Mesenchymal stem cell (in vitro differentiated cells and primary cell): ENCODE measurements at regions not wholly inside any gene's neighbourhood (a gene's known extent, or its start where the extent isn't known, plus 50 kb on each side); places are given as distances from the start of the nearest gene placed in this dataset.
A peak's percentile ranks its signal among the peaks of the same experiment; 100 is the strongest.

Source experiments
- DNase-seq: peaks from one replicate; pipeline ENCODE4 v3.0.0-alpha.2; 2013
- H2AFZ ChIP-seq: one replicate; pipeline ENCODE4 v1.6.1; 2013; ENCODE audit warnings: low read depth, mild to moderate bottlenecking, control low read depth, inconsistent platforms, low read length, moderate library complexity
- H2AK5ac ChIP-seq: 2 replicates; pipeline ENCODE4 v1.6.1; 2013; ENCODE audit warnings: low read length, moderate library complexity, mild to moderate bottlenecking, inconsistent platforms; ENCODE audit not compliant: severe bottlenecking
- H2BK120ac ChIP-seq: one replicate; pipeline ENCODE4 v1.6.1; 2013; ENCODE audit warnings: low read depth, mild to moderate bottlenecking, inconsistent platforms, low read length, moderate library complexity
- H2BK12ac ChIP-seq, 2 experiments: one replicate each; pipeline ENCODE4 v1.6.1; 2013; ENCODE audit warnings: inconsistent platforms in 2 of 2, low read length in 2 of 2, mild to moderate bottlenecking in 2 of 2, moderate library complexity in 2 of 2, control low read depth in 1 of 2
- H2BK15ac ChIP-seq: one replicate; pipeline ENCODE4 v1.6.1; 2013; ENCODE audit warnings: mild to moderate bottlenecking, low read depth, inconsistent platforms; ENCODE audit not compliant: poor library complexity, severe bottlenecking
- H2BK5ac ChIP-seq: 2 replicates; pipeline ENCODE4 v1.6.1; 2013; ENCODE audit warnings: low read depth, mild to moderate bottlenecking, low read length, control low read depth, inconsistent platforms; ENCODE audit not compliant: poor library complexity, severe bottlenecking
- H3K14ac ChIP-seq, 2 experiments: one replicate each; pipeline ENCODE4 v1.6.1; 2013; ENCODE audit warnings: inconsistent platforms in 2 of 2, low read length in 2 of 2, control low read depth in 1 of 2, mild to moderate bottlenecking in 1 of 2, moderate library complexity in 1 of 2
- H3K18ac ChIP-seq, 2 experiments: one replicate each; pipeline ENCODE4 v1.6.1; 2013; ENCODE audit warnings: inconsistent platforms in 2 of 2, low read length in 2 of 2, control low read depth in 1 of 2, low read depth in 1 of 2, mild to moderate bottlenecking in 1 of 2
- H3K23ac ChIP-seq, 2 experiments: one replicate each; pipeline ENCODE4 v1.6.1; 2013; ENCODE audit warnings: inconsistent platforms in 2 of 2, low read length in 2 of 2, mild to moderate bottlenecking in 2 of 2, moderate library complexity in 2 of 2, control low read depth in 1 of 2
- H3K27ac ChIP-seq: 2 replicates; pipeline ENCODE4 v1.5.1; 2013; ENCODE audit warnings: mild to moderate bottlenecking, moderate library complexity, low read length, control low read depth, inconsistent platforms; ENCODE audit not compliant: poor library complexity, severe bottlenecking
- H3K27me3 ChIP-seq, 2 experiments: 2 replicates each; pipeline versions ENCODE4 v1.6.1 to v1.7.0; 2013; ENCODE audit warnings: low read length in 2 of 2, mild to moderate bottlenecking in 2 of 2, moderate library complexity in 2 of 2, control low read depth in 1 of 2, inconsistent platforms in 1 of 2; ENCODE audit not compliant: control insufficient read depth in 1 of 2, insufficient read depth in 1 of 2
- H3K36me3 ChIP-seq, 2 experiments: 2 replicates each; pipeline versions ENCODE4 v1.6.1 to v1.7.0; 2013; ENCODE audit warnings: low read length in 2 of 2, control low read depth in 1 of 2, inconsistent platforms in 1 of 2, low read depth in 1 of 2, mild to moderate bottlenecking in 1 of 2; ENCODE audit not compliant: insufficient read depth in 2 of 2, control insufficient read depth in 1 of 2
- H3K4ac ChIP-seq, 2 experiments: one replicate each; pipeline ENCODE4 v1.6.1; 2013; ENCODE audit warnings: inconsistent platforms in 2 of 2, low read length in 2 of 2, mild to moderate bottlenecking in 2 of 2, moderate library complexity in 2 of 2, control low read depth in 1 of 2, low read depth in 1 of 2
- H3K4me1 ChIP-seq: 2 replicates; pipeline ENCODE4 v1.6.1; 2013; ENCODE audit warnings: low read depth, low read length, control low read depth; ENCODE audit not compliant: control insufficient read depth, insufficient read depth
- H3K4me2 ChIP-seq: 2 replicates; pipeline ENCODE4 v1.6.1; 2013; ENCODE audit warnings: low read length, mild to moderate bottlenecking, inconsistent platforms; ENCODE audit not compliant: poor library complexity, severe bottlenecking
- H3K4me3 ChIP-seq, 2 experiments: 2 replicates each; pipeline versions ENCODE4 v1.5.1 to v1.7.0; 2013; ENCODE audit warnings: low read length in 2 of 2, mild to moderate bottlenecking in 2 of 2, control low read depth in 1 of 2, low read depth in 1 of 2; ENCODE audit not compliant: insufficient read depth in 1 of 2
- H3K79me1 ChIP-seq: replicated peaks from 2 replicates; pipeline ENCODE4 v1.6.1; 2013; ENCODE audit warnings: mild to moderate bottlenecking, control low read depth, low read length, inconsistent platforms; ENCODE audit not compliant: poor library complexity, severe bottlenecking
- H3K9ac ChIP-seq: 2 replicates; pipeline ENCODE4 v1.7.0; 2013; ENCODE audit warnings: mild to moderate bottlenecking, low read length, moderate library complexity
- H3K9me3 ChIP-seq: 2 replicates; pipeline ENCODE4 v1.7.0; 2013; ENCODE audit warnings: mild to moderate bottlenecking, low read length; ENCODE audit not compliant: control insufficient read depth
- H4K8ac ChIP-seq: one replicate; pipeline ENCODE4 v1.6.1; 2013; ENCODE audit warnings: inconsistent platforms, mild to moderate bottlenecking, low read length, moderate library complexity
- H4K91ac ChIP-seq: one replicate; pipeline ENCODE4 v1.6.1; 2013; ENCODE audit warnings: mild to moderate bottlenecking, low read length, inconsistent platforms
- WGBS: methylation state at CpG from one replicate; pipeline ENCODE4 v1.1.7; 2013; ENCODE audit warnings: mixed read lengths; 5-methylcytosine and 5-hydroxymethylcytosine counted together

DNA sequence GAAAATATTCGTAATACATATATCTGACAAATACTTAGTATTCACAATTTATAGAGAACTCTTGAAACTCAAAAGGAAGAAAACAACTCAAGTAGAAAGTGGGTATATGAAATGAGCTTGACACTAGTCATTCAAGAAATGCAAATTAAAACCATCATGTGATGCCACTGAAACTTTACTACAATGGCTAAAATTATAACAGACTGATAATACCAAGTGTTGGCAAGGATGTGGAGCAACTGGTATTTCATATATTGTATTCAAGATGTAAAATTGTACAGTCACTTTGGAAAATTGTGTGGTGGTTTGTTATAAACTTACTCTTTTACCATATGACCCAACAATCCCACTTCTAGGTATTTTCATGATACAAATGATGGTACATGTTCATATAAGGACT is 68.7 kb upstream of the AGTR1 start:
- Histone ChIP-seq H2BK5ac (no peak overlapping the region), H3K14ac (no peak overlapping the region), H2BK120ac (no peak overlapping the region)

DNA sequence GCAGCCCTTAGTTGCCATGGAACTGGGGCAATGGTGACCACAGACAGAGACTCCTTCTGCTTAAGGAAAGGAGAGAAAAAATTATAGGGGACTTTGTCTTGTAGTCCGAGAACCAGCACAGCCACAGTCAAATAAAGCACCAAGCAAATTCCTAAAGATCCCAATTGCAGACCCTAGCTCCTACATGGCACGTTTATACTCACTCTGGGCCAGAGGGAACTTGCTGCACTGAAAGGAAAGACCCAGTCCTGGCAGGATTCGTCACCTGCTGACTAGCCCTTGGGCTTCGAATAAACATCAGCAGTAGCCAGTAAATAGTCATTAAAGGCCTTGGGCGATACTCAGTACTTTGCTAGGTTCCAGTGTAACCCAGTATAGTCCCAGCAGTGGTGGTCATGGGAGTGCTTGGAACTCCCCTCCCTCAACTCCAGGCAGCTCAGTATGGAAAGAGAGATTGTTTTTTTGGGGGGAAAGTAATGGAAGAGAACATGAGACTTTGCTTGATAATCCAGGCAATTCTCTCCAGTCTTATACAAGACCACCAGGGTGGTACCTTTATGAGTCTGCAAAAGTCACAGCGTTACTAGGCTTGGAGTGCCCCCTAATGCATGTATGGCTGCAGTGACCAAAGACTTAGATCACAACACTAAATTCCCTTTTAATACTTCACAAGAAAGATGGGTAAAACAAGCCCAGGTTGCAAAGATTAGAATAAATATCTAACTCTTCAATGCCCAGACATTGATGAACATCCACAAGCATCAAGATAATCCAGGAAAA is 66.4 kb upstream of the AGTR1 start:
- H3K4me2 ChIP-seq, result no peak overlapping the region
- H2BK5ac ChIP-seq, result no peak overlapping the region
- no peak overlapping the region for H2AFZ ChIP-seq
- no peak overlapping the region for H2AK5ac ChIP-seq
- H3K9ac ChIP-seq, result no peak overlapping the region
- no peak overlapping the region for H2BK12ac ChIP-seq
- no peak for DNase-seq
- no peak overlapping the region for H4K91ac ChIP-seq
- no peaks in the 10 kb centered on the region for H3K27me3 ChIP-seq
- H3K27ac ChIP-seq, result no peak overlapping the region
- H2BK15ac ChIP-seq, result no peak overlapping the region
- no peaks in the 10 kb centered on the region for H3K36me3 ChIP-seq
- no peak overlapping the region for H3K18ac ChIP-seq
- H3K79me1 ChIP-seq, result no peaks in the 10 kb centered on the region
- WGBS, result 77% methylated on average over 6 of the region's 6 CpGs
- H3K4me1 ChIP-seq, result no peaks in the 10 kb centered on the region
- H4K8ac ChIP-seq, result no peak overlapping the region
- H3K4ac ChIP-seq, result no peak overlapping the region
- no peak overlapping the region for H3K23ac ChIP-seq
- no peak overlapping the region for H3K14ac ChIP-seq
- H3K9me3 ChIP-seq, result peaks cover 5% of the 10 kb centered on the region
- no peak overlapping the region for H2BK120ac ChIP-seq
- no peak overlapping the region for H3K4me3 ChIP-seq

More for the DNA sequence above, 68.7 kb upstream of the AGTR1 start:
- no peaks in the 10 kb centered on the region for H3K36me3 ChIP-seq
- no peak overlapping the region for H3K4ac ChIP-seq
- H3K4me1 ChIP-seq, result no peaks in the 10 kb centered on the region
- no peak overlapping the region for H3K23ac ChIP-seq
- H2BK15ac ChIP-seq, result no peak overlapping the region
- no peak overlapping the region for H3K4me2 ChIP-seq
- H3K18ac ChIP-seq, result no peak overlapping the region
- no peak overlapping the region for H2BK12ac ChIP-seq
- no peak overlapping the region for H3K9ac ChIP-seq
- no peaks in the 10 kb centered on the region for H3K27me3 ChIP-seq
- H3K9me3 ChIP-seq, result peaks cover 5% of the 10 kb centered on the region
- no peak for DNase-seq
- H3K4me3 ChIP-seq, result no peak overlapping the region
- no peak overlapping the region for H3K27ac ChIP-seq
- H4K8ac ChIP-seq, result no peak overlapping the region
- no peak overlapping the region for H2AFZ ChIP-seq
- no peak overlapping the region for H2AK5ac ChIP-seq
- H4K91ac ChIP-seq, result no peak overlapping the region
- H3K79me1 ChIP-seq, result no peaks in the 10 kb centered on the region
- WGBS, result no CpG with 5 or more reads among the region's 1 CpG

DNA sequence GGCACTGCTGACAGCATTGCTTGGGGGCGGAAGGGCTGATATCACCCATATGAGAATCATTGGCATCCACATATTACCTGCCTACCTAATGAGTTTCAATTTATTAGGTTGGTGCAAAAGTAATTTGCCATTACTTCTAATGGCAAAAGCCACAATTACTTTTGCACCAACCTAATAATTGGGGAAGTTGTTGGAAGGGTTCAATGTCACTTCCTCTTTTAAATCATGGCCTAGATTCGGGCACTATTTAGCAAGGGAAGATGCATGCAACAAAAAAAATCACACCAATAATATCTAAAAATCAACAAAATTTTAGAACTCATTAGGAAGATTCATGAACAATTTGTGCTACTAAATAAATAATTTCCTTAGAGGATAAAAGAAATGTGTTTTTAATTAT is 56.0 kb upstream of the AGTR1 start:
- no peak for DNase-seq
- Histone ChIP-seq H3K27ac (no peak overlapping the region), H3K4me2 (no peak overlapping the region), H2BK120ac (no peak overlapping the region), H3K14ac (no peak overlapping the region), H2AK5ac (no peak overlapping the region), H3K27me3 (no peaks in the 10 kb centered on the region), H2BK12ac (no peak overlapping the region), H3K4me3 (no peak overlapping the region), H2BK5ac (no peak overlapping the region), H3K4me1 (no peaks in the 10 kb centered on the region), H3K23ac (no peak overlapping the region), H3K9ac (no peak overlapping the region), H3K4ac (no peak overlapping the region), H3K9me3 (no peaks in the 10 kb centered on the region), H2AFZ (no peak overlapping the region), H2BK15ac (no peak overlapping the region), H4K8ac (no peak overlapping the region), H4K91ac (no peak overlapping the region), H3K18ac (no peak overlapping the region), H3K79me1 (no peaks in the 10 kb centered on the region), H3K36me3 (no peaks in the 10 kb centered on the region)
- WGBS, result no CpG with 5 or more reads among the region's 2 CpGs

DNA sequence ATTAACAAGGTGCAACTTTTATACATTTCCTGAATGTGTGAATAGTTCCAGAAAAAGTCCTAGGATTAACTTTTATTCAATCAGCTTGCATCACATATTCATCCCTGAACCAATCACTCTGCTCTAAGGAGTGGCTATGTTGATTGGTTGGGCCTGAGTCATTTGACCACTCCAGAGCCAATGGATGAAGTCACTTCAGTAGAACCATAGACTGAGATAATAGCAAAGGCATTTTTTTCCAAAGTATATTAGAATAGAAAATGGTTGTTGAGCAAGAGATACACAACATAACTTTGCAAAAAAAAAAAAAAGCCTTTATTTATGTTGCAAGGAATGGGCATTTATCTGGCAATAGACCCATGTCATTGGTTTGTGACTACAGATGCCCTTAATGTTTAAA is 55.5 kb upstream of the AGTR1 start:
- Histone ChIP-seq H2BK120ac (no peak overlapping the region), H3K14ac (no peak overlapping the region), H3K4me3 (no peak overlapping the region), H3K4ac (no peak overlapping the region), H2AFZ (no peak overlapping the region), H3K23ac (no peak overlapping the region), H2BK12ac (no peak overlapping the region), H3K4me2 (no peak overlapping the region), H3K9ac (no peak overlapping the region), H4K8ac (no peak overlapping the region), H2AK5ac (no peak overlapping the region), H3K27me3 (no peaks in the 10 kb centered on the region), H2BK5ac (no peak overlapping the region), H3K18ac (no peak overlapping the region), H3K4me1 (no peaks in the 10 kb centered on the region), H4K91ac (no peak overlapping the region), H3K79me1 (no peaks in the 10 kb centered on the region), H2BK15ac (peak overlapping the region; percentile 21), H3K27ac (no peak overlapping the region), H3K9me3 (no peaks in the 10 kb centered on the region), H3K36me3 (no peaks in the 10 kb centered on the region)
- DNase-seq, result peak; percentile 61
